K562 (cell line): ENCODE measurements at regions not wholly inside any gene's neighbourhood (a gene's known extent, or its start where the extent isn't known, plus 50 kb on each side); places are given as distances from the start of the nearest gene placed in this dataset.

Experiments
- BDP1 ChIP-seq: IDR thresholded peaks from 3 replicates; pipeline ENCODE4 v1.6.1; 2011; ENCODE audit not compliant: insufficient read length, insufficient read depth
- COPS2 ChIP-seq: fragments of 450-650 bp; conservative IDR thresholded peaks from 2 replicates; pipeline ENCODE4 v1.6.1; 2016; ENCODE audit warnings: mild to moderate bottlenecking, moderate library complexity
- ELF4 ChIP-seq: fragments of 450-650 bp; formaldehyde crosslinking; IDR thresholded peaks from 2 replicates; pipeline ENCODE4 v1.4.0; 2022; ENCODE audit warnings: missing genetic modification characterization
- ETS1 ChIP-seq: conservative IDR thresholded peaks from 2 replicates; pipeline ENCODE4 v1.6.1; 2011; ENCODE audit warnings: low read depth, mild to moderate bottlenecking, low read length; ENCODE audit not compliant: control insufficient read depth
- GTF2B ChIP-seq: IDR thresholded peaks from 2 replicates; pipeline ENCODE4 v1.6.1; 2011; ENCODE audit not compliant: insufficient read length; ENCODE audit errors: extremely low read depth
- HMG20A ChIP-seq: fragments of 450-650 bp; formaldehyde crosslinking; conservative IDR thresholded peaks from 2 replicates; pipeline ENCODE4 v1.4.0; 2020; ENCODE audit warnings: mild to moderate bottlenecking, mixed read lengths
- HNRNPK ChIP-seq: fragments of 200-400 bp; formaldehyde crosslinking; IDR thresholded peaks from one replicate; pipeline ENCODE4 v1.6.1; 2018; ENCODE audit warnings: mild to moderate bottlenecking, low read depth, low read length; ENCODE audit not compliant: poor library complexity, severe bottlenecking
- KLF10 ChIP-seq: fragments of 250-450 bp; sonication (Bioruptor Pico); IDR thresholded peaks from 2 replicates; pipeline ENCODE4 v1.6.1; 2021; ENCODE audit warnings: matching md5 sums
- MIER1 ChIP-seq: fragments of 450-650 bp; IDR thresholded peaks from 2 replicates; pipeline ENCODE4 v1.6.1; 2016; ENCODE audit warnings: antibody characterized with exemption, mild to moderate bottlenecking, low read depth
- MYNN ChIP-seq, 2 experiments: sonication (generic); formaldehyde crosslinking in 1 of 2; IDR thresholded peaks; 2 replicates each; pipeline versions ENCODE4 v1.5.0 to v1.6.1; 2016 to 2020; ENCODE audit warnings: antibody characterized with exemption in 1 of 2, missing genetic modification reagents in 1 of 2
- NFATC3 ChIP-seq: fragments of 450-650 bp; IDR thresholded peaks from 2 replicates; pipeline ENCODE4 v1.6.1; 2017; ENCODE audit warnings: mild to moderate bottlenecking
- PHTF2 ChIP-seq: fragments of 250-450 bp; sonication (Bioruptor Pico); IDR thresholded peaks from 2 replicates; pipeline ENCODE4 v1.5.0; 2021; ENCODE audit warnings: mild to moderate bottlenecking
- POLR3G ChIP-seq: IDR thresholded peaks from 2 replicates; pipeline ENCODE4 v1.6.1; 2011; ENCODE audit not compliant: insufficient read length, insufficient replicate concordance; ENCODE audit errors: extremely low read depth
- SNRNP70 ChIP-seq: fragments of 200-400 bp; formaldehyde crosslinking; optimal IDR thresholded peaks from 2 replicates; pipeline ENCODE3; 2017; ENCODE audit warnings: low read depth, low read length
- XRCC4 ChIP-seq: IDR thresholded peaks from one replicate; pipeline ENCODE4 v1.6.1; 2011; ENCODE audit not compliant: insufficient read depth, insufficient read length; ENCODE audit errors: extremely low read depth
- ZBTB8A ChIP-seq: fragments of 450-650 bp; IDR thresholded peaks from 2 replicates; pipeline ENCODE4 v1.6.1; 2018; ENCODE audit warnings: mild to moderate bottlenecking, moderate library complexity; ENCODE audit not compliant: partially characterized antibody
- ZNF12 ChIP-seq: sonication (generic); formaldehyde crosslinking; IDR thresholded peaks from 2 replicates; pipeline ENCODE4 v1.4.0; 2020; ENCODE audit warnings: mild to moderate bottlenecking, missing genetic modification reagents
- ZNF408 ChIP-seq: fragments of 250-450 bp; sonication (Bioruptor Pico); IDR thresholded peaks from 2 replicates; pipeline ENCODE4 v1.4.0; 2020; ENCODE audit warnings: low read depth, mild to moderate bottlenecking, moderate library complexity
- ZNF740 ChIP-seq, 3 experiments: fragments of 200-800 bp in 1 of 3; sonication (Bioruptor generic) in 1 of 3; sonication (generic) in 1 of 3; formaldehyde crosslinking in 1 of 3; IDR thresholded peaks; 2 replicates each; pipeline versions ENCODE4 v1.6.1 to v1.8.0; 2016 to 2022; ENCODE audit warnings: mild to moderate bottlenecking in 2 of 3, missing compliant biosample characterization in 2 of 3, missing genetic modification characterization in 2 of 3, missing genetic modification reagents in 1 of 3
- ZNF75A ChIP-seq: fragments of 450-650 bp; formaldehyde crosslinking; IDR thresholded peaks from 2 replicates; pipeline ENCODE4 v1.4.0; 2020; ENCODE audit warnings: mild to moderate bottlenecking
- ZNF766 ChIP-seq: fragments of 200-800 bp; sonication (Bioruptor generic); conservative IDR thresholded peaks from 2 replicates; pipeline ENCODE4 v1.6.1; 2016; ENCODE audit warnings: missing genetic modification characterization, missing compliant biosample characterization
- TF ChIP-seq, protein P1 (sequence below), 2 experiments: fragments of 450-650 bp in 1 of 2; sonication (generic) in 1 of 2; formaldehyde crosslinking in 1 of 2; IDR thresholded peaks in 1 of 2; conservative IDR thresholded peaks in 1 of 2; 2 replicates each; pipeline versions ENCODE4 v1.6.1 to v1.8.1; 2016 to 2023; ENCODE audit warnings: mild to moderate bottlenecking in 2 of 2, moderate library complexity in 2 of 2, inconsistent platforms in 1 of 2, missing genetic modification reagents in 1 of 2
- TF ChIP-seq, protein P2 (sequence below): fragments of 250-450 bp; sonication (Bioruptor Pico); IDR thresholded peaks from 2 replicates; pipeline ENCODE4 v1.9.0; 2021; ENCODE audit warnings: mild to moderate bottlenecking
- TF ChIP-seq, protein P3 (sequence below): fragments of 450-650 bp; IDR thresholded peaks from 2 replicates; pipeline ENCODE4 v1.6.1; 2017; ENCODE audit warnings: mild to moderate bottlenecking, moderate library complexity

GRCh38 chr6:51107769-51108203 lies 289.1 kb downstream of the TFAP2B start (continued):
- TF ChIP-seq KLF10 (CRISPR knock-in tag), result no peak
- TF ChIP-seq HMG20A (CRISPR knock-in tag), result no peak
- TF ChIP-seq PHTF2 (CRISPR knock-in tag), result 0 out of 2 replicates have a peak, but pooled peaks have one; percentile 64
- TF ChIP-seq POLR3G, result no peak
- no peak for TF ChIP-seq ZNF12 (CRISPR knock-in tag)
- TF ChIP-seq GTF2B, result no peak
- peak; percentile 89 for TF ChIP-seq ZNF766 (CRISPR knock-in tag)
- TF ChIP-seq COPS2, result no peak
- no peak for TF ChIP-seq MYNN (IDR thresholded peaks at IDR 0.05)
- TF ChIP-seq MYNN (CRISPR knock-in tag; IDR thresholded peaks at IDR 0.05), result no peak
- TF ChIP-seq, protein P1, sequence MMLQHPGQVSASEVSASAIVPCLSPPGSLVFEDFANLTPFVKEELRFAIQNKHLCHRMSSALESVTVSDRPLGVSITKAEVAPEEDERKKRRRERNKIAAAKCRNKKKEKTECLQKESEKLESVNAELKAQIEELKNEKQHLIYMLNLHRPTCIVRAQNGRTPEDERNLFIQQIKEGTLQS (IDR thresholded peaks at IDR 0.05), result no peak
- TF ChIP-seq, protein P1 (CRISPR knock-in tag; conservative IDR thresholded peaks at IDR 0.05), result no peak
- no peak for TF ChIP-seq BDP1
- TF ChIP-seq MIER1, result no peak
- TF ChIP-seq XRCC4, result no peak
- no peak for TF ChIP-seq ZBTB8A
- no peak for TF ChIP-seq ZNF408 (CRISPR knock-in tag)
- TF ChIP-seq, protein P2, sequence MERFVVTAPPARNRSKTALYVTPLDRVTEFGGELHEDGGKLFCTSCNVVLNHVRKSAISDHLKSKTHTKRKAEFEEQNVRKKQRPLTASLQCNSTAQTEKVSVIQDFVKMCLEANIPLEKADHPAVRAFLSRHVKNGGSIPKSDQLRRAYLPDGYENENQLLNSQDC, result no peak
- no peak for TF ChIP-seq HNRNPK
- TF ChIP-seq ELF4 (CRISPR knock-in tag), result peak; percentile 90
- no peak for TF ChIP-seq ZNF75A (CRISPR knock-in tag)
- no peak for TF ChIP-seq ZNF740 (CRISPR knock-in tag; IDR thresholded peaks at IDR 0.05)
- TF ChIP-seq ZNF740 (tag; IDR thresholded peaks at IDR 0.05), result 0 out of 4 replicates have a peak, but pooled peaks of 1 of the 2 experiments have one; percentile 54
- TF ChIP-seq, protein P3, sequence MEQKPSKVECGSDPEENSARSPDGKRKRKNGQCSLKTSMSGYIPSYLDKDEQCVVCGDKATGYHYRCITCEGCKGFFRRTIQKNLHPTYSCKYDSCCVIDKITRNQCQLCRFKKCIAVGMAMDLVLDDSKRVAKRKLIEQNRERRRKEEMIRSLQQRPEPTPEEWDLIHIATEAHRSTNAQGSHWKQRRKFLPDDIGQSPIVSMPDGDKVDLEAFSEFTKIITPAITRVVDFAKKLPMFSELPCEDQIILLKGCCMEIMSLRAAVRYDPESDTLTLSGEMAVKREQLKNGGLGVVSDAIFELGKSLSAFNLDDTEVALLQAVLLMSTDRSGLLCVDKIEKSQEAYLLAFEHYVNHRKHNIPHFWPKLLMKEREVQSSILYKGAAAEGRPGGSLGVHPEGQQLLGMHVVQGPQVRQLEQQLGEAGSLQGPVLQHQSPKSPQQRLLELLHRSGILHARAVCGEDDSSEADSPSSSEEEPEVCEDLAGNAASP, result no peak
- no peak for TF ChIP-seq NFATC3
- no peak for TF ChIP-seq SNRNP70
- no peak for TF ChIP-seq ETS1
